ENCODE measurements at regions not wholly inside any gene's neighbourhood (a gene's known extent, or its start where the extent isn't known, plus 50 kb on each side); places are given as distances from the start of the nearest gene placed in this dataset.

- TF ChIP-seq CTCF (IDR thresholded peaks at IDR 0.05) (no peak), POLR2A (IDR thresholded peaks at IDR 0.05) (no peak)
Measured at GRCh38 chr6:138038142-138038870, 68.9 kb downstream of the PERP start.

Data from breast epithelium (tissue), 3 donors.